Fibroblast of mammary gland (primary cell): ENCODE measurements at regions not wholly inside any gene's neighbourhood (a gene's known extent, or its start where the extent isn't known, plus 50 kb on each side); places are given as distances from the start of the nearest gene placed in this dataset.
A peak's percentile ranks its signal among the peaks of the same experiment; 100 is the strongest.

ENCODE experiments used
- DNase-seq: peaks from one replicate; pipeline ENCODE4 v3.0.0-alpha.2; 2010; ENCODE audit warnings: low read depth
- H3K4me3 ChIP-seq: 2 replicates; pipeline ENCODE4 v1.5.1; 2011; ENCODE audit warnings: low read depth, mild to moderate bottlenecking, low read length, moderate library complexity; ENCODE audit not compliant: control insufficient read depth
- CTCF ChIP-seq: conservative IDR thresholded peaks from 2 replicates; pipeline ENCODE4 v1.5.1; 2011; ENCODE audit warnings: low read depth, low read length, inconsistent platforms; ENCODE audit not compliant: control insufficient read depth, insufficient read depth

GRCh38 chr16:13856398-13856797 is 63.6 kb upstream of the ERCC4 start:
- no peak overlapping the region for H3K4me3 ChIP-seq
- DNase-seq: no peak
- no peak for TF ChIP-seq CTCF

DNA sequence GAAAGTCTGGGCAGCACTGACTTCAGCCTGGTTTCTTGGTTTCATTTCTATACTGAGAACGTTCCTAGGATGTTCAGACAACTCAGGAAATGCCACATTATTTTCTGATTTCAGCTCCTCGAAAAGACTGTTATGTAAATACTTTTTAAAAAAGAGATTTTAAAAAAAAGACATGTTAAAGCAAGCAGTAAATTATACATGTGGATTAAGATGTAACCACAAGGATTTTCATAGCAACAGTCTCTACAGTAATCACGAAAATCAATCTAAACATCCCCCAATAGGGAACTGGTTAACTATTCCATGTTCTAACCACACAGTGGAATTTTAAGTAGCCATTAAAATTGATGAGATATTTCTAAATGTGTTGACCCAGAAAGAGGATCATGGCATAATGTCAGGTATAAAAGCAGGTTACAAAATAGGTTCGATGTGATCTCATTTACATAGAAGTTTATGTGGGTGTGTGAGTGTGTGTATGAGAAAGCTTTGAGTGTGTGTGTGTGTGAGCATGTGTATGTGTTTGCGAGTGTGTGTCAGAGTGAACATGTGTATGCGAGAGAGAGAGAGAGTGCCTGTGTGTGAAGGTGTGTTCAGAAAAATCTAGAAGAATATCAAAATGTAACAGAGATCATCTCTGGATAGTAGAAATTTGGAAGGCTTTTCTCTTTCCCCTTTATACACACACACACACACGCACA is 63.0 kb upstream of the ERCC4 start:
- DNase-seq: no peak
- no peak for TF ChIP-seq CTCF
- no peak overlapping the region for H3K4me3 ChIP-seq

GRCh38 chr16:13858873-13859580 is 60.9 kb upstream of the ERCC4 start:
- TF ChIP-seq CTCF: no peak
- H3K4me3 ChIP-seq: no peak overlapping the region
- DNase-seq: no peak

GRCh38 chr16:13863075-13863765 is 56.7 kb upstream of the ERCC4 start:
- no peak for DNase-seq
- no peak for TF ChIP-seq CTCF
- no peak overlapping the region for H3K4me3 ChIP-seq

GRCh38 chr16:13864689-13865088 is 55.3 kb upstream of the ERCC4 start:
- no peak for DNase-seq
- no peak overlapping the region for H3K4me3 ChIP-seq
- TF ChIP-seq CTCF: no peak

- DNase-seq: peak; percentile 81
- TF ChIP-seq CTCF: peak; percentile 82
- H3K4me3 ChIP-seq: no peak overlapping the region
These were observed 53.9 kb upstream of the ERCC4 start for GRCh38 chr16:13866073-13866472.
